Nephron (organoid): ENCODE measurements at regions not wholly inside any gene's neighbourhood (a gene's known extent, or its start where the extent isn't known, plus 50 kb on each side); places are given as distances from the start of the nearest gene placed in this dataset.
A peak's percentile ranks its signal among the peaks of the same experiment; 100 is the strongest.

ENCODE experiments used
- H3K27ac Mint-ChIP-seq, 3 experiments: 2 replicates each; pipeline ENCODE4 v1.8.0; 2020; ENCODE audit warnings: mixed read lengths in 3 of 3, mild to moderate bottlenecking in 2 of 3, moderate library complexity in 1 of 3
- H3K27me3 Mint-ChIP-seq: 2 replicates; pipeline ENCODE4 v1.8.0; 2021; ENCODE audit warnings: low read depth, mild to moderate bottlenecking, moderate library complexity, mixed read lengths
- H3K36me3 Mint-ChIP-seq: 2 replicates; pipeline ENCODE4 v1.8.0; 2020; ENCODE audit warnings: low read depth, mixed read lengths
- H3K4me1 Mint-ChIP-seq: 2 replicates; pipeline ENCODE4 v1.8.0; 2020; ENCODE audit warnings: mixed read lengths
- H3K4me3 Mint-ChIP-seq, 3 experiments: 2 replicates each; pipeline ENCODE4 v1.8.0; 2020; ENCODE audit warnings: mild to moderate bottlenecking in 3 of 3, mixed read lengths in 3 of 3, moderate library complexity in 2 of 3
- H3K9me3 Mint-ChIP-seq: 2 replicates; pipeline ENCODE4 v1.8.0; 2020; ENCODE audit warnings: mixed read lengths
- TF ChIP-seq, protein P1 (sequence below), 3 experiments: fragments of 200-600 bp; sonication (generic); IDR thresholded peaks; one replicate each; pipeline ENCODE4 v1.5.0; 2021; ENCODE audit warnings: antibody characterized with exemption in 3 of 3; ENCODE audit not compliant: unreplicated experiment in 3 of 3

DNA sequence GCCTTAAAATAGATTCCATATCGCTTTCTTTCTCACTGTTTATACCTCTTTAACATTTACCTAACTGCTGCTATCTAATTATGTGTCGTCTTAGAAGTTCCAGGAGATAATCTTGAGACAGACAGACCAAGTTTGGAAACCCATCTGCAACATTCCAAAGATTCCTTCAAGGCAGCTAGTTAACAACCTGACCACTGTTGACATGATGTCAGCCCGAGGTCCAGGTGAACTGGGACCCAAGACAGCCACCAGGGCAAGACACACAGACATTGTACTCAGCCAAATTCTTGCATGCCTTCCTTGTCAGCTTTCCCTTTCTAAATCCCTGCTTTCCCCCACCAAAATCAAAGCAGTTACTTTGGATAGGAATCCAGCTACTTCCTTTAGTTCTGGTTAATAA lies 1476.5 kb upstream of the PRR20A start:
- Mint-ChIP-seq H3K27ac (no peak overlapping the region), H3K4me3 (no peak overlapping the region), H3K27me3 (no peaks in the 10 kb centered on the region), H3K9me3 (peaks cover 2% of the 10 kb centered on the region), H3K4me1 (peaks cover 4% of the 10 kb centered on the region), H3K36me3 (no peaks in the 10 kb centered on the region)
- TF ChIP-seq, protein P1, sequence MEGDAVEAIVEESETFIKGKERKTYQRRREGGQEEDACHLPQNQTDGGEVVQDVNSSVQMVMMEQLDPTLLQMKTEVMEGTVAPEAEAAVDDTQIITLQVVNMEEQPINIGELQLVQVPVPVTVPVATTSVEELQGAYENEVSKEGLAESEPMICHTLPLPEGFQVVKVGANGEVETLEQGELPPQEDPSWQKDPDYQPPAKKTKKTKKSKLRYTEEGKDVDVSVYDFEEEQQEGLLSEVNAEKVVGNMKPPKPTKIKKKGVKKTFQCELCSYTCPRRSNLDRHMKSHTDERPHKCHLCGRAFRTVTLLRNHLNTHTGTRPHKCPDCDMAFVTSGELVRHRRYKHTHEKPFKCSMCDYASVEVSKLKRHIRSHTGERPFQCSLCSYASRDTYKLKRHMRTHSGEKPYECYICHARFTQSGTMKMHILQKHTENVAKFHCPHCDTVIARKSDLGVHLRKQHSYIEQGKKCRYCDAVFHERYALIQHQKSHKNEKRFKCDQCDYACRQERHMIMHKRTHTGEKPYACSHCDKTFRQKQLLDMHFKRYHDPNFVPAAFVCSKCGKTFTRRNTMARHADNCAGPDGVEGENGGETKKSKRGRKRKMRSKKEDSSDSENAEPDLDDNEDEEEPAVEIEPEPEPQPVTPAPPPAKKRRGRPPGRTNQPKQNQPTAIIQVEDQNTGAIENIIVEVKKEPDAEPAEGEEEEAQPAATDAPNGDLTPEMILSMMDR (IDR thresholded peaks at IDR 0.05; ENCODE audit: unreplicated experiment in 3 of 3): no peak

DNA sequence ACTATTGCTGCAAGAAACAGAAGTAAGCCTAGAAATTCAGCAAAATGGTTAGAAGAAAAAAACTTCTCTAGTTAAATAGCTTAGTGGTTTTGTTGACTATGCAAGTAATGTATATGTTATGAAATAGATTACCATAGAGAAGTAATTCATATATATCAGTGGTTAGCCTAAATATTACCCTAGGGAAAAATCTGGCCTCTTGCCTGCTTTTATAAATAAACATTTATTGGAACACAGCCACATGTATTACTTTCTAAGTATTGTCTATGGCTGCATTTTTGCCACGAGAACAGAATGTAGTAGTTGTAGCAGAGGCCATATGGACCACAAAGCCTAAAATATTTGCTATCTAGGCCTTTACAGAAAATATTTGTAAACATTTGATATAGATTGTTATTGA lies 1471.7 kb upstream of the PRR20A start:
- no peaks in the 10 kb centered on the region for H3K36me3 Mint-ChIP-seq
- peaks cover 2% of the 10 kb centered on the region for H3K9me3 Mint-ChIP-seq
- H3K27ac Mint-ChIP-seq: peak overlapping the region in 1 of 3 experiments; percentile 40
- TF ChIP-seq, protein P1 (IDR thresholded peaks at IDR 0.05; ENCODE audit: unreplicated experiment in 3 of 3): no peak
- H3K27me3 Mint-ChIP-seq: no peaks in the 10 kb centered on the region
- no peak overlapping the region for H3K4me3 Mint-ChIP-seq
- H3K4me1 Mint-ChIP-seq: no peaks in the 10 kb centered on the region

DNA sequence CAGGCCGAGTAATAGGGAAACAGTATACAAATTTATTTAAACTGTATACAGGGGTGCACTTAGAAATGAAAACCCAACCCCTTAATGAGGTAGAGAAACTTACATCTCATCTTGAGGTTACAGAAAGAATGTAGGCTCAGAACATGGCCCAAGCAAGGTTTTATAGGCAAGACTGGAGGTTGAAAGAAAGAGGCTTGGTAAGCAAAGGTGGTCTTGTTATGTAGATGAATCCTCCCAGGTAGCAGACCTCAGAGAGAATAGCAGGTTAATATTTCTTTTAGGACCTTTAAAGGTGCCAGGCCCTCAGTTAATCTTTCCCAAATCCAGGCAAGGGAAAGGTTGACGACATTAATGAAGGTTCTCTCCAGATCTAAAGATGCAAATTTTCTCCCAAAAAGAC lies 1466.8 kb upstream of the PRR20A start:
- Mint-ChIP-seq H3K36me3 (no peaks in the 10 kb centered on the region), H3K27me3 (no peaks in the 10 kb centered on the region), H3K4me1 (no peaks in the 10 kb centered on the region), H3K4me3 (no peak overlapping the region), H3K9me3 (no peaks in the 10 kb centered on the region), H3K27ac (no peak overlapping the region)
- TF ChIP-seq, protein P1 (IDR thresholded peaks at IDR 0.05; ENCODE audit: unreplicated experiment in 3 of 3): no peak

DNA sequence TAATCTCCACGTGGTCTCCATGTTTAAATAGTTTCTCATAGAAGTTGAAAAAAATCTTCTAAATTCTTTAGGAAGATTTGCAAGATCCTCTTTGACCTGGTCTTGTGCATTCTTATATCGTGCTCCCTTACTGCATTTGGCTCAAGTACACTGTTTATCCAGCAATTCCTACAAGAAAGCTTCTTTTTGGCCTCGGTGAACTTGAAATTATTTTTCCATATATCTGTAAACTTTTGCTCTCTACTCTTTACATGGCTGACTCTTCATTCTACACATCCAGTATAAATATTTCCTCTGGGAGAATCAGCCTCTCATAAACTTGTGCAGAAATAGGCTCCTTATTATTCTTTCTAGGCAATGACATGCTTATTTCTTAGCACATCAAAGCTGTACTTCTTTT lies 1457.9 kb upstream of the PRR20A start:
- peaks cover 12% of the 10 kb centered on the region for H3K4me1 Mint-ChIP-seq
- H3K4me3 Mint-ChIP-seq: peak overlapping the region in 1 of 3 experiments; percentile 3
- TF ChIP-seq, protein P1 (IDR thresholded peaks at IDR 0.05; ENCODE audit: unreplicated experiment in 3 of 3): no peak
- no peaks in the 10 kb centered on the region for H3K9me3 Mint-ChIP-seq
- no peaks in the 10 kb centered on the region for H3K27me3 Mint-ChIP-seq
- H3K36me3 Mint-ChIP-seq: no peaks in the 10 kb centered on the region
- peak overlapping the region in 2 of 3 experiments; percentile 26 to 86 for H3K27ac Mint-ChIP-seq

DNA sequence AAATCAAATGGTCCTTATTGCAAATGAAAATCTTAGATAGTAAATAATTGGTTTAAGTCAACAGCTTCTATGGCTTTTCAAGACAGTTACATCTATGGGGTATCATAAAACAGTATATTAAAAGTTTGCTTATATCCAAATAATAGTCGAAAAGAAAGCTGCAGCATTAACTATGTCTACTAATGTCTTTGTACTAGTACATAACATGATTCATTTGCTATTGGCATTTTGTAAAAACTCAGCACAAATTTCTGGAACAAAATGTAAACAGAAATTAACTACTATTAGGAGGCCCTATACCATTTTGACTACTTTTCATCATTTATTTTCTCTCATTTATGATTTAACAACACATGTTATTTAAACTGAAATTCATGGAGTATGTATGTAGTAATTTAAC lies 1435.2 kb upstream of the PRR20A start:
- Mint-ChIP-seq H3K27ac (peak overlapping the region; percentile 41 to 84 (median 81)), H3K27me3 (no peaks in the 10 kb centered on the region), H3K4me1 (peaks cover 18% of the 10 kb centered on the region), H3K9me3 (peaks cover 2% of the 10 kb centered on the region), H3K4me3 (no peak overlapping the region), H3K36me3 (no peaks in the 10 kb centered on the region)
- TF ChIP-seq, protein P1 (IDR thresholded peaks at IDR 0.05; ENCODE audit: unreplicated experiment in 3 of 3): no peak

DNA sequence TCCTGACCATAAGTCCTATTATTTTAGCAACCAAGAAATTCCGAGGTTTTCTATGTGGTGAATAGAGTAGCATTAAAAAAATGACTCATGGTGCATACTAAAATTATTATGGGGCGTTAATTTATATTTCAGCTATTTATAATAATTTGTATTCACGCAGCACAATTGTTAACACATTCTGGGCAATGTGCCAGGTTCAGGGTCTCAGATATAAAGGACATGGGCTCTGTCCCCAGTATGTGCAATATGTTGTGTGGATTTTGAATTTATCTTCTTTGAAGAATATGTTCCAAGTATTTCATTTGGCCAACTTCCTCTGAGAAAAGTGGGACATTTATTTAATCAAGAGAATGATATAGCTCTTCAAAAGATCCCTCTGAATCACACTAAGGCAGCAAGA lies 1434.7 kb upstream of the PRR20A start:
- peaks cover 18% of the 10 kb centered on the region for H3K4me1 Mint-ChIP-seq
- TF ChIP-seq, protein P1 (IDR thresholded peaks at IDR 0.05; ENCODE audit: unreplicated experiment in 3 of 3): no peak
- H3K4me3 Mint-ChIP-seq: no peak overlapping the region
- no peaks in the 10 kb centered on the region for H3K27me3 Mint-ChIP-seq
- H3K9me3 Mint-ChIP-seq: peaks cover 2% of the 10 kb centered on the region
- H3K27ac Mint-ChIP-seq: peak overlapping the region; percentile 41 to 84 (median 81)
- no peaks in the 10 kb centered on the region for H3K36me3 Mint-ChIP-seq
